ENCODE measurements at regions not wholly inside any gene's neighbourhood (a gene's known extent, or its start where the extent isn't known, plus 50 kb on each side); places are given as distances from the start of the nearest gene placed in this dataset.
"Not testable (repeated sequence)": the region's sequence is repeated elsewhere in the genome, so short reads cannot be mapped to it uniquely, and the experiment has no call there.

- no peak overlapping the region for H3K27ac Mint-ChIP-seq
- peaks cover 11% of the 10 kb centered on the region for H3K4me1 Mint-ChIP-seq (ENCODE audit: low read depth)
- H3K9me3 Mint-ChIP-seq, result no peaks in the 10 kb centered on the region
- H3K4me3 Mint-ChIP-seq, result no peak overlapping the region
- H3K36me3 Mint-ChIP-seq (ENCODE audit: low read depth), result no peaks in the 10 kb centered on the region
- no peak for DNase-seq (ENCODE audit: low spot score)
- H3K27me3 Mint-ChIP-seq (ENCODE audit: low read depth), result peaks cover 4% of the 10 kb centered on the region
Measured at GRCh38 chr12:93006471-93007208, 77.5 kb upstream of the EEA1 start.

DNA sequence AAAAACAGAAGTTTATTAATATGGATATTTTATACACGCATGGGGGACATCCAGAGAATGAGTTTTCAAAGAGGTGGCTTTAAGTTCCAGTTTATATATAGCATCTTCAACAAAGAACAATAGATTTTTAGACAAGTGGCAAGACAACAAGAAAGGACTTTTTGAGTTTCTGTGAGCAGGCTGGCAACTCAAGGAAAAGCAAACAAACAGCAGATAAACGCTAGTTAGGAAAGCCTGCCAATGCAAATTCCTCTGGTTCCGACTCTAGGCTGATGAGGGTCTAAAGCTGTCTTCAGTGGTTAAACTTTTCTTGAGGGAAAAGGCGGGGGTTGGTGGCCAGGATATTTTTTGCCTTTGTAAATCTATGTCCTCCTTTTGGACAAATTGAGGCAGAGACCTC is 78.4 kb upstream of the EEA1 start:
- H3K27ac Mint-ChIP-seq, result no peak overlapping the region
- peaks cover 4% of the 10 kb centered on the region for H3K27me3 Mint-ChIP-seq (ENCODE audit: low read depth)
- no peaks in the 10 kb centered on the region for H3K36me3 Mint-ChIP-seq (ENCODE audit: low read depth)
- no peak overlapping the region for H3K4me3 Mint-ChIP-seq
- peaks cover 11% of the 10 kb centered on the region for H3K4me1 Mint-ChIP-seq (ENCODE audit: low read depth)
- DNase-seq (ENCODE audit: low spot score), result no peak
- no peaks in the 10 kb centered on the region for H3K9me3 Mint-ChIP-seq

DNA sequence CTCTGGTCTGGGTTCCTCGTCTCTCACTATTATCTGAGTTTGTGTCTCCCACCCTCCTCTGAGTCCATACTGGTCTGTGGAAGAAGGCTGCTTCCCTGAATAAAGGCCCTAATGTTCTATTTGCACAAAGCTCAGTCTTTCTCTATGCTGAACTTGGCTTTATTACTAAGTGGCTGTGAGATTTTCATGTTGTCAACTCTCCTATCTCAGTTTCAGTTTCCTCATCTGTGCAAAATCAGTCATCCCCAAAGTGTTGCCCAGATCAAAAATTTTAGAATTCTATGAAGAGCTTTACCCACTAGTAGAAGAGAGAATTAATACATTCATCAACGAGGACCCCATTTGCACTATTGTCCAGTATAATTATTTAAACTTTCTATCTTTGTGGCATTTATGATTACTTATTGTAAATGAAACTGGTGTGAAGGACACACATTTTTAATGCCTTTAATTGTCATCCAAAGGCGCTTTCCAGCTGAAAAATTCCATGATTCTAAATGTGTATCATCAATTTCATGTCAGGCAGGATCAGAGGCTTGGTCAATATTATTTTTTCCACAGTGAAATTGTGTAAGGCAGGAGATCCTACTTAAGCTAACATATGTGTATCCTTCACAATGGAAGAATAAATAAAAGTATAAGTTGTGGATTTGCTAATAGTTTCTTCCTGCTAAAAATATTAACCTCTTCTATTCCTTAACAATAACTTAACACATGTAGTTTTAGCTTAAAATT is 79.1 kb upstream of the EEA1 start:
- Mint-ChIP-seq H3K27ac (no peak overlapping the region), H3K36me3 (ENCODE audit: low read depth) (no peaks in the 10 kb centered on the region), H3K27me3 (ENCODE audit: low read depth) (peaks cover 4% of the 10 kb centered on the region), H3K4me3 (no peak overlapping the region), H3K4me1 (ENCODE audit: low read depth) (peaks cover 11% of the 10 kb centered on the region), H3K9me3 (no peaks in the 10 kb centered on the region)
- no peak for DNase-seq (ENCODE audit: low spot score)

DNA sequence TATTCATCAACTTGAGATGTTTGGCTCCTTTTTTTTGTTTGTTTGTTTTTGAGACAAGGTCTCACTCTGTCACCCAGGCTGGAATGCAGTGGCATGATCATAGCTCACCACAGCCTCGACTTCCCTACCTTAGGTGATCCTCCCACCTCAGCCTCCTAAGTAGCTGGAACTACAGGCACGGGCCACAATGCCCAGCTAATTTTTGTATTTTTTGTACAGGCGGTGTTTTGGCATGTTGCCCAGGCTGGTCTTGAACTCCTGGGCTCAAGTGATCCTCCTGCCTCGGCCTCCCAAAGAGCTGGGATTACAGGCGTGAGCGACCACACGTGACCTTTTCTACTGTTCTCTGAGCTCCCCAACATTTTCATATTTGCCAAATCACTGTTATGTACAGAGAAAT is 79.8 kb upstream of the EEA1 start:
- not testable (repeated sequence) for H3K9me3 Mint-ChIP-seq; H3K27ac Mint-ChIP-seq; H3K4me3 Mint-ChIP-seq; DNase-seq (ENCODE audit: low spot score); H3K27me3 Mint-ChIP-seq (ENCODE audit: low read depth); H3K36me3 Mint-ChIP-seq (ENCODE audit: low read depth)
- H3K4me1 Mint-ChIP-seq (ENCODE audit: low read depth), result peaks cover 11% of the 10 kb centered on the region

DNA sequence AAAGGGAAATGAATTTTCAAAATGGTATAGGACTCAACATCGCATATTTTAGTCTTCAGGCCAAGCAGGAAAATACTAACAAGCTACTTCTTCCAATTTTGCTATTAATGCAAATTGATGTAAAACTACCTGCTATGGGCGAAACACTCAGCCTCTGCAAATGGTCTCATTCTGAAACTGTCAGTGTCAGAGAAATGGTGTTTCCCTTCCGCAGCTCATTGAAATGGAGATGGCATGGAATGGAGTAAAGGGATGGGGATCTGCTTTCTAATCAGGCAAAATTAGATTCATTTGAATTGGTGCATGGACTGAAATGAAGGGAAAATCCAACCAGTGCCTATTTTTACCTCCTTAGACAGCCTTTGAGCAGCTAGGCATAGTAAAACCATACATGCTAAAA is 80.4 kb upstream of the EEA1 start:
- Mint-ChIP-seq H3K36me3 (ENCODE audit: low read depth) (no peaks in the 10 kb centered on the region), H3K9me3 (no peaks in the 10 kb centered on the region), H3K27ac (no peak overlapping the region), H3K4me3 (no peak overlapping the region), H3K27me3 (ENCODE audit: low read depth) (peaks cover 4% of the 10 kb centered on the region), H3K4me1 (ENCODE audit: low read depth) (peaks cover 11% of the 10 kb centered on the region)
- no peak for DNase-seq (ENCODE audit: low spot score)

GRCh38 chr12:93010461-93010860 is 81.4 kb upstream of the EEA1 start:
- H3K9me3 Mint-ChIP-seq, result no peaks in the 10 kb centered on the region
- peaks cover 4% of the 10 kb centered on the region for H3K27me3 Mint-ChIP-seq (ENCODE audit: low read depth)
- DNase-seq (ENCODE audit: low spot score), result no peak
- H3K27ac Mint-ChIP-seq, result no peak overlapping the region
- peaks cover 8% of the 10 kb centered on the region for H3K4me1 Mint-ChIP-seq (ENCODE audit: low read depth)
- no peaks in the 10 kb centered on the region for H3K36me3 Mint-ChIP-seq (ENCODE audit: low read depth)
- no peak overlapping the region for H3K4me3 Mint-ChIP-seq

DNA sequence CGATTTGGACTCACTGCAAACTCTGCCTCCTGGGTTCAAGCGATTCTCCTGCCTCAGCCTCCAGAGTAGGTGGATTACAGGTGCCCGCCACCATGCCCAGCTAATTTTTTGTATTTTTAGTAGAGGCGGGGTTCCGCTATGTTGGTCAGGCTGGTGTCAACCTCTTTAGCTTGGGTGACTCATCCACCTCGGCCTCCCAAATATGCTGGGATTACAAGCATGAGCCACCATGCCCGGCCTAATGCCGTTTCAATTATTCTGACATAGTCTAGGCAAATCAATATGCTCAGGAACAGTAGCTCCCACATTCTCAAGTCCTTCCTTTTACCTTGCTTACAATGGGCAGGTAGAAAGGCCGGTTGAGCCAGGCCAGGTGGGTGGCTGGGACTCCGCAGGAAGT is 82.0 kb upstream of the EEA1 start:
- DNase-seq (ENCODE audit: low spot score), result no peak
- no peak overlapping the region for H3K4me3 Mint-ChIP-seq
- H3K9me3 Mint-ChIP-seq, result no peaks in the 10 kb centered on the region
- H3K36me3 Mint-ChIP-seq (ENCODE audit: low read depth), result no peaks in the 10 kb centered on the region
- no peak overlapping the region for H3K27ac Mint-ChIP-seq
- peaks cover 4% of the 10 kb centered on the region for H3K27me3 Mint-ChIP-seq (ENCODE audit: low read depth)
- peaks cover 8% of the 10 kb centered on the region for H3K4me1 Mint-ChIP-seq (ENCODE audit: low read depth)

- no peaks in the 10 kb centered on the region for H3K36me3 Mint-ChIP-seq (ENCODE audit: low read depth)
- H3K4me1 Mint-ChIP-seq (ENCODE audit: low read depth), result no peaks in the 10 kb centered on the region
- H3K4me3 Mint-ChIP-seq, result no peak overlapping the region
- no peaks in the 10 kb centered on the region for H3K9me3 Mint-ChIP-seq
- no peak overlapping the region for H3K27ac Mint-ChIP-seq
- no peak for DNase-seq (ENCODE audit: low spot score)
- H3K27me3 Mint-ChIP-seq (ENCODE audit: low read depth), result no peaks in the 10 kb centered on the region
Measured at GRCh38 chr12:93015871-93016751, 87.0 kb upstream of the EEA1 start.

- no peaks in the 10 kb centered on the region for H3K4me1 Mint-ChIP-seq (ENCODE audit: low read depth)
Measured at GRCh38 chr12:93016752-93017350, 87.8 kb upstream of the EEA1 start.

DNA sequence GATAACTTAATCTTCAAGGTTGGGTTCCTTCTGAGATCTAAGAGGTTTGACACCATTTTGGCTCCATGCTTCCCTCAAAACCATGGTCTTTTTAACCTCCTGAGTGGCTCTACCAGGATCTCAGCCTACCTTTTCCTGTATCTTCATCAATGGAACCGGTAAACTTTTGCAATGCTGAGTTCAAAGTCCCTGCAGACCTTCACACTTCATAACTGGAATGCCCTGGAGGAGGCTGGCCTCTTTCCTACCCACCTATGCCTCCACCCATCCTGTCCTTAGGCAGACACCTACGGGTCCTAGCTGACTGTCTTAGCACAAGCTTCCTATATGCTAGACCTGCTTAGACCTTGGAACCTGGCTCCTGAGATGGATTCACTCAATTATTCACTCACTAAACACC is 89.5 kb upstream of the EEA1 start:
- H3K36me3 Mint-ChIP-seq (ENCODE audit: low read depth), result no peaks in the 10 kb centered on the region

More at GRCh38 chr12:93016752-93017350, 87.8 kb upstream of the EEA1 start:
- H3K36me3 Mint-ChIP-seq (ENCODE audit: low read depth), result no peaks in the 10 kb centered on the region
- DNase-seq (ENCODE audit: low spot score), result no peak
- no peaks in the 10 kb centered on the region for H3K9me3 Mint-ChIP-seq
- H3K4me3 Mint-ChIP-seq, result no peak overlapping the region
- no peaks in the 10 kb centered on the region for H3K27me3 Mint-ChIP-seq (ENCODE audit: low read depth)
- H3K27ac Mint-ChIP-seq, result no peak overlapping the region

GRCh38 chr12:93019212-93019927 is 90.3 kb upstream of the EEA1 start:
- no peaks in the 10 kb centered on the region for H3K4me1 Mint-ChIP-seq (ENCODE audit: low read depth)
- no peaks in the 10 kb centered on the region for H3K27me3 Mint-ChIP-seq (ENCODE audit: low read depth)
- DNase-seq (ENCODE audit: low spot score), result no peak
- no peaks in the 10 kb centered on the region for H3K36me3 Mint-ChIP-seq (ENCODE audit: low read depth)
- H3K4me3 Mint-ChIP-seq, result no peak overlapping the region
- no peak overlapping the region for H3K27ac Mint-ChIP-seq
- H3K9me3 Mint-ChIP-seq, result no peaks in the 10 kb centered on the region

More for the DNA sequence above, 89.5 kb upstream of the EEA1 start:
- no peaks in the 10 kb centered on the region for H3K27me3 Mint-ChIP-seq (ENCODE audit: low read depth)
- H3K27ac Mint-ChIP-seq, result no peak overlapping the region
- no peaks in the 10 kb centered on the region for H3K4me1 Mint-ChIP-seq (ENCODE audit: low read depth)
- no peak overlapping the region for H3K4me3 Mint-ChIP-seq
- H3K9me3 Mint-ChIP-seq, result no peaks in the 10 kb centered on the region
- no peak for DNase-seq (ENCODE audit: low spot score)

- Mint-ChIP-seq H3K27me3 (ENCODE audit: low read depth) (no peaks in the 10 kb centered on the region), H3K36me3 (ENCODE audit: low read depth) (no peaks in the 10 kb centered on the region), H3K27ac (no peak overlapping the region), H3K9me3 (no peaks in the 10 kb centered on the region), H3K4me1 (ENCODE audit: low read depth) (no peaks in the 10 kb centered on the region), H3K4me3 (no peak overlapping the region)
- DNase-seq (ENCODE audit: low spot score), result no peak
Measured at GRCh38 chr12:93019975-93020630, 91.0 kb upstream of the EEA1 start.
